22Rv1 (cell line): ENCODE measurements at regions not wholly inside any gene's neighbourhood (a gene's known extent, or its start where the extent isn't known, plus 50 kb on each side); places are given as distances from the start of the nearest gene placed in this dataset.

Source experiments
- H3K27ac ChIP-seq: fragments of 450-650 bp; 2 replicates; pipeline ENCODE4 v1.5.1; 2017
- CTCF ChIP-seq: fragments of 450-650 bp; IDR thresholded peaks from 2 replicates; pipeline ENCODE4 v1.5.1; 2017; ENCODE audit warnings: mild to moderate bottlenecking
- ZFX ChIP-seq: fragments of 450-650 bp; IDR thresholded peaks from 2 replicates; pipeline ENCODE4 v1.6.1; 2017; ENCODE audit warnings: antibody characterized with exemption, borderline replicate concordance

GRCh38 chr16:85980686-85981085 is 81.7 kb downstream of the IRF8 start:
- H3K27ac ChIP-seq, result no peak overlapping the region
- no peak for TF ChIP-seq ZFX
- TF ChIP-seq CTCF, result no peak

- no peak overlapping the region for H3K27ac ChIP-seq
- TF ChIP-seq CTCF, result no peak
- no peak for TF ChIP-seq ZFX
These were observed 83.0 kb downstream of the IRF8 start for GRCh38 chr16:85981826-85982562.

GRCh38 chr16:85982563-85982939 is 83.6 kb downstream of the IRF8 start:
- no peak overlapping the region for H3K27ac ChIP-seq
- no peak for TF ChIP-seq ZFX
- no peak for TF ChIP-seq CTCF

GRCh38 chr16:85983064-85983463 is 84.1 kb downstream of the IRF8 start:
- H3K27ac ChIP-seq, result no peak overlapping the region
- TF ChIP-seq ZFX, result no peak
- no peak for TF ChIP-seq CTCF

GRCh38 chr16:85983606-85984230 is 84.8 kb downstream of the IRF8 start:
- no peak overlapping the region for H3K27ac ChIP-seq
- no peak for TF ChIP-seq ZFX
- TF ChIP-seq CTCF, result no peak

- TF ChIP-seq CTCF (no peak), ZFX (no peak)
- no peak overlapping the region for H3K27ac ChIP-seq
These were observed 85.4 kb downstream of the IRF8 start for GRCh38 chr16:85984231-85984880.

- no peak overlapping the region for H3K27ac ChIP-seq
- TF ChIP-seq ZFX (no peak), CTCF (no peak)
These were observed 86.0 kb downstream of the IRF8 start for GRCh38 chr16:85984947-85985451.
